Thoracic aorta (tissue), 2 donors: ENCODE measurements at regions not wholly inside any gene's neighbourhood (a gene's known extent, or its start where the extent isn't known, plus 50 kb on each side); places are given as distances from the start of the nearest gene placed in this dataset.

Experiments
- ATAC-seq: fragments of 150-250 bp; one replicate; pipeline ENCODE4 v1.8.0; 2017; ENCODE audit warnings: low read depth; ENCODE audit not compliant: insufficient number of reproducible peaks, low FRiP score
- DNase-seq: peaks from one replicate; pipeline ENCODE4 v3.0.0-alpha.2; 2020; ENCODE audit warnings: low spot score
- H3K27ac ChIP-seq, 2 donors: fragments of 200-600 bp; sonication (generic); 1 replicate in 1 of 2; 2 replicates in 1 of 2; pipeline ENCODE4 v1.5.1; 2016; ENCODE audit warnings: mild to moderate bottlenecking in 2 of 2, moderate library complexity in 2 of 2
- H3K27me3 ChIP-seq: fragments of 200-600 bp; sonication (generic); replicated peaks from 2 replicates; pipeline ENCODE4 v1.6.0; 2016; ENCODE audit warnings: mild to moderate bottlenecking; ENCODE audit not compliant: insufficient read depth
- H3K36me3 ChIP-seq: fragments of 200-600 bp; sonication (generic); one replicate; pipeline ENCODE4 v1.5.1; 2016
- H3K4me1 ChIP-seq, 2 donors: fragments of 200-600 bp; sonication (generic); 1 replicate in 1 of 2; 2 replicates in 1 of 2; pipeline versions ENCODE4 v1.5.1 to v1.6.0; 2016; ENCODE audit warnings: low read depth in 2 of 2, mild to moderate bottlenecking in 1 of 2; ENCODE audit not compliant: control insufficient read depth in 1 of 2
- H3K4me3 ChIP-seq: fragments of 200-600 bp; sonication (generic); 2 replicates; pipeline ENCODE4 v1.5.1; 2016; ENCODE audit warnings: mild to moderate bottlenecking
- H3K9me3 ChIP-seq: fragments of 200-600 bp; sonication (generic); 2 replicates; pipeline ENCODE4 v1.5.1; 2016
- TF ChIP-seq, protein P1 (sequence below): fragments of 200-600 bp; sonication (generic); IDR thresholded peaks from one replicate; pipeline ENCODE4 v1.5.1; 2019; ENCODE audit warnings: antibody characterized with exemption

DNA sequence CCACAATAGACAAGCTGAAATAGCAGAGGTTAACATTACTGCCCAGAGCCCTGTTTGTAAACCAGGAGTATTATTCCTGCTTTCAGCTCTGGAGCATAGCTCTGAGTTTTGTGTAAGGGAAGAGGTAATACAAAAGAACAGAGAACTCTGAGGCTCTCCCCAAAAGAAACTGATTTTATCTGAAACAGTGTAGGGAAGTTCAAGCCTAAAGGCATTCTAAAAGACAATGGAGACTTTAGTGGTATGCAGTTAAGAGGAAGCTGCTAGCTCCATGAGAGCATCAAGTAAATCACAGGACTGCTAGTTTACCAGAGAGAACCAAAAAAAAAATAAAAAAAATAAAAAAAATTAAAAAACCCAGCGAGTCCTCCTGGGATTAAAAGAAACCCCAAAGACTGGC lies 146.6 kb upstream of the PCSK5 start:
- no peak for ATAC-seq
- Histone ChIP-seq H3K9me3 (no peaks in the 10 kb centered on the region), H3K4me3 (no peak overlapping the region), H3K4me1 (peaks cover 0 to 9% of the 10 kb centered on the region in 2 donors), H3K27ac (no peak overlapping the region), H3K36me3 (no peaks in the 10 kb centered on the region), H3K27me3 (no peaks in the 10 kb centered on the region)
- DNase-seq = no peak
- TF ChIP-seq, protein P1, sequence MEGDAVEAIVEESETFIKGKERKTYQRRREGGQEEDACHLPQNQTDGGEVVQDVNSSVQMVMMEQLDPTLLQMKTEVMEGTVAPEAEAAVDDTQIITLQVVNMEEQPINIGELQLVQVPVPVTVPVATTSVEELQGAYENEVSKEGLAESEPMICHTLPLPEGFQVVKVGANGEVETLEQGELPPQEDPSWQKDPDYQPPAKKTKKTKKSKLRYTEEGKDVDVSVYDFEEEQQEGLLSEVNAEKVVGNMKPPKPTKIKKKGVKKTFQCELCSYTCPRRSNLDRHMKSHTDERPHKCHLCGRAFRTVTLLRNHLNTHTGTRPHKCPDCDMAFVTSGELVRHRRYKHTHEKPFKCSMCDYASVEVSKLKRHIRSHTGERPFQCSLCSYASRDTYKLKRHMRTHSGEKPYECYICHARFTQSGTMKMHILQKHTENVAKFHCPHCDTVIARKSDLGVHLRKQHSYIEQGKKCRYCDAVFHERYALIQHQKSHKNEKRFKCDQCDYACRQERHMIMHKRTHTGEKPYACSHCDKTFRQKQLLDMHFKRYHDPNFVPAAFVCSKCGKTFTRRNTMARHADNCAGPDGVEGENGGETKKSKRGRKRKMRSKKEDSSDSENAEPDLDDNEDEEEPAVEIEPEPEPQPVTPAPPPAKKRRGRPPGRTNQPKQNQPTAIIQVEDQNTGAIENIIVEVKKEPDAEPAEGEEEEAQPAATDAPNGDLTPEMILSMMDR = no peak

DNA sequence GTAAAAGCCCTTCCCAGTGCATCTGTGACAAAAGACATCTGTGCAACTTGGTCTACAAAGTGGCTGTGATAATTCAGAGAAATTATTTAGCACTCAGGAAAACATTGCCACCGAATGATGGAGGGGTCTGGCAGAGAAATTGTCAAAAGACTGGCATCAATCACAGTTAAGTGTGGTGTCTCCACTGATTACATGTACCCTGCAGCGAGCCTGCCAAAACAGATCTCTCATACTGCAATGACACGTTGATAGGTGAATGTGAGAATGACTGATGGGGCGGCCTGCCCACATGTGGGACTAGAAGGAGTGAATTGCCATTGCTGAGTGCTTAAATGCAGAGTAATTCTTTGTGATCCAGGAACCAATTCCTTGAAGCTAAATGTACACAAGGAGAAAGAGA lies 136.4 kb upstream of the PCSK5 start:
- ATAC-seq = no peak
- H3K9me3 ChIP-seq = no peaks in the 10 kb centered on the region
- TF ChIP-seq, protein P1 = no peak

DNA sequence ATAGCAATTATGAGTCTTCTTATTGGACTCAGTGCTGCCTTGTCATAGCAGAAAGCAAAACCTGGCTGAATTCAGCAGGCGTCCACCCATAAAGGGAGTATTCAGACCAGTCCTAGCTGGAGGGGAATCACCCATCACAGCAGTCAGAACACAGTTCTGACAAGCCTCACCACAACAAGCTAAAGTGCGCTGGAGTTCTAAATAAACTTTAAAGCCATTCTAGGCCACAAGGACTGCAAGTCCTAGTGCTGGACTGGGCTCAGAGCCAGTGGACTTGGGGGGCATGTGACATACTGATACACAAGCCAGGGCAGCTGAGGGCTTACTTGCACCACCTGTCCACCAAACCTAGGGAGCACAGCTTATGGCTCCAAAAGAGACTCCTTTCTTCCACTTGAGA lies 115.3 kb upstream of the PCSK5 start:
- no peaks in the 10 kb centered on the region for H3K27me3 ChIP-seq
- H3K9me3 ChIP-seq = no peaks in the 10 kb centered on the region
- no peak for DNase-seq
- H3K4me1 ChIP-seq = no peaks in the 10 kb centered on the region
- no peak overlapping the region for H3K27ac ChIP-seq
- H3K4me3 ChIP-seq = no peak overlapping the region
- TF ChIP-seq, protein P1 = no peak
- ATAC-seq = no peak
- no peaks in the 10 kb centered on the region for H3K36me3 ChIP-seq

More for the DNA sequence above, 136.4 kb upstream of the PCSK5 start:
- Histone ChIP-seq H3K27me3 (no peaks in the 10 kb centered on the region), H3K4me3 (no peak overlapping the region), H3K4me1 (no peaks in the 10 kb centered on the region), H3K27ac (no peak overlapping the region), H3K36me3 (no peaks in the 10 kb centered on the region)
- no peak for DNase-seq

DNA sequence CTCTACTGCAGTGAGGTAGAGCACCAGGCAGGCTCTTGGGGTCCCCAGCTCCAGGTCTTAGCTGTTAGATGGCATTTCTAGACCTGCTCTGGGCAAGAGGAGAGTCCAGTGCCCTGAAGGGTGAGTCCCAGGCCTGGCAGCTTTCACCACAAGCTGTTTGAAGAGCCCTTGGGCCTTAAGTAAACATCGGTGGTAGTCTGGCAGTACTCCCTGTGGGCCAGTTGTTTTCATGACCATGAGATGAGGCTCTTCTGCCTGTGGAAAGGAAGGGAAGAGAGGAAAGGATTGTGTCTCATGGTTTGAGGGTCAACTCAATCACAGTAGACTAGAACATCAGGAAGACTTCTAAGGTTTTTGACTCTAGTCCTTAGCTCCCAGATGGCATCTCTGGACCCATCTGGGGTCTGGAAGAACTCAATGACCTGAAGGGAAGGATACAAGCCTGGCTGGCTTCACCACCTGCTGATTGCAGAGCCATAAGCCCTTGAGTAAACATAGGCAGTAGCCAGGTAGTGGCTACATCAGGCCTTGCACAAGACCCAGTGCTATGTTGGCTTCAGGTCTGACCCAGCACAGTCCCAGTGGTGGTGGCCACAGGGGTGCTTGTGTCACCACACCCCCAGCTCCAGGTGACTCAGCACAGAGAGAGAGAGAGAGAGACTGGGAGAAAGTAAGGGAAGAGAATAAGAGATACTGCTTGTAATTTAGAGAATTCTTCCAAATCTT lies 114.3 kb upstream of the PCSK5 start:
- Histone ChIP-seq H3K27me3 (no peaks in the 10 kb centered on the region), H3K27ac (no peak overlapping the region), H3K9me3 (no peaks in the 10 kb centered on the region), H3K36me3 (no peaks in the 10 kb centered on the region), H3K4me1 (no peaks in the 10 kb centered on the region), H3K4me3 (no peak overlapping the region)
- DNase-seq (no peak), ATAC-seq (no peak)
- TF ChIP-seq, protein P1 = no peak

DNA sequence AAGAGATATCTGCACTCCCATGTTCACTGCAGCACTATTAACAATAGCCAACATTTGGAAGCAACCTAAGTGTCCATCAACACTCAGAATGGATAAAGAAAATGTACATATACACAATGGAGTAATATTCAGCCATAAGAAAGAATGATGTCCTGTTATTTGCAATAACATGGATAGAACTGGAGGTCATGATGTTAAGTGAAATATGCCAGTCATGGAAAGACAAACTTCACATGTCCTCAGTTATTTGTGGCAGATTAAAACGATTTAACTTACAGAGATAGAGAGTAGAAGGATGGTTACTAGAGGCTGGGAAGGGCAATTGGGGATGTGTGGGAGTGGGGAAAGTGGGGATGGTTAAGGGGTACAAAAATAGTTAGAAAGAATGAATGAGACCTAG lies 110.3 kb upstream of the PCSK5 start:
- ATAC-seq = no peak

More for the DNA sequence above, 110.3 kb upstream of the PCSK5 start:
- Histone ChIP-seq H3K27ac (no peak overlapping the region), H3K36me3 (no peaks in the 10 kb centered on the region), H3K27me3 (no peaks in the 10 kb centered on the region), H3K4me1 (no peaks in the 10 kb centered on the region), H3K4me3 (no peak overlapping the region), H3K9me3 (no peaks in the 10 kb centered on the region)
- TF ChIP-seq, protein P1 = no peak
- DNase-seq = no peak
